Panc1 (cell line): ENCODE measurements at regions not wholly inside any gene's neighbourhood (a gene's known extent, or its start where the extent isn't known, plus 50 kb on each side); places are given as distances from the start of the nearest gene placed in this dataset.

Experiments
- ATAC-seq: fragments of 200-7000 bp; cut with Tn5 transposase; 2 replicates; pipeline ENCODE4 v1.9.1; 2020; ENCODE audit warnings: mild to moderate bottlenecking, moderate library complexity
- BruUV-seq: library from RNA; stranded (reverse); fragments of 400-500 nt; replicated peaks from 2 replicates; lab custom pipeline; 2021; lab: Mats Ljungman, UMichigan
- CTCF ChIA-PET: fragments of 300-600 bp; sonication (Branson Sonifier 250); formaldehyde crosslinking; loops from one replicate; lab custom pipeline; 2022; ENCODE audit warnings: antibody characterized with exemption; lab: Charles Lee
- POLR2A ChIA-PET: fragments of 300-600 bp; sonication (Branson Sonifier 250); formaldehyde crosslinking; loops from one replicate; lab custom pipeline; 2022; ENCODE audit warnings: antibody characterized with exemption; lab: Charles Lee
- DNase-seq: peaks from one replicate; pipeline ENCODE4 v3.0.0-alpha.2; 2010; ENCODE audit warnings: low read depth, low spot score
- H3K27ac ChIP-seq: 2 replicates; pipeline ENCODE4 v1.5.1; 2011; ENCODE audit warnings: mild to moderate bottlenecking, low read length, inconsistent platforms
- H3K27me3 ChIP-seq: fragments of 200-500 bp; sonication (Bioruptor generic); 2 replicates; pipeline ENCODE4 v1.6.0; 2014; ENCODE audit warnings: low read length, inconsistent platforms; ENCODE audit not compliant: control insufficient read depth, insufficient read depth
- H3K36me3 ChIP-seq: fragments of 200-500 bp; sonication (Bioruptor generic); 2 replicates; pipeline ENCODE4 v1.5.1; 2014; ENCODE audit warnings: inconsistent platforms, mild to moderate bottlenecking, low read length, moderate library complexity; ENCODE audit not compliant: control insufficient read depth, insufficient read depth
- H3K4me1 ChIP-seq: 2 replicates; pipeline ENCODE4 v1.5.1; 2011; ENCODE audit warnings: inconsistent platforms, mild to moderate bottlenecking, low read length, moderate library complexity; ENCODE audit not compliant: control insufficient read depth, insufficient read depth
- H3K4me3 ChIP-seq, 2 experiments: 2 replicates each; pipeline ENCODE4 v1.5.1; 2011 to 2012; ENCODE audit warnings: low read depth in 2 of 2, low read length in 2 of 2, mild to moderate bottlenecking in 2 of 2, inconsistent platforms in 1 of 2, moderate library complexity in 1 of 2
- H3K9me3 ChIP-seq: fragments of 200-500 bp; sonication (Bioruptor generic); 2 replicates; pipeline ENCODE4 v1.5.1; 2014; ENCODE audit warnings: low read depth, mild to moderate bottlenecking, inconsistent platforms, low read length, moderate library complexity; ENCODE audit not compliant: control insufficient read depth, insufficient read depth
- CTCF ChIP-seq: fragments of 450-650 bp; IDR thresholded peaks from 2 replicates; pipeline ENCODE4 v1.5.1; 2017; ENCODE audit warnings: mild to moderate bottlenecking
- POLR2AphosphoS5 ChIP-seq: IDR thresholded peaks from 2 replicates; pipeline ENCODE4 v1.6.1; 2012; ENCODE audit warnings: mild to moderate bottlenecking, low read depth, low read length, moderate library complexity
- REST ChIP-seq, 2 experiments: IDR thresholded peaks; 2 replicates each; pipeline ENCODE4 v1.6.1; 2011 to 2012; ENCODE audit warnings: low read depth in 2 of 2, control low read depth in 1 of 2, low read length in 1 of 2, mild to moderate bottlenecking in 1 of 2, moderate library complexity in 1 of 2; ENCODE audit not compliant: insufficient read depth in 1 of 2
- SIN3A ChIP-seq: IDR thresholded peaks from 2 replicates; pipeline ENCODE4 v1.6.1; 2012; ENCODE audit warnings: low read depth, mild to moderate bottlenecking, low read length, moderate library complexity, borderline replicate concordance; ENCODE audit not compliant: insufficient read depth
- TCF7L2 ChIP-seq: IDR thresholded peaks from 2 replicates; pipeline ENCODE4 v1.6.1; 2011; ENCODE audit warnings: mild to moderate bottlenecking, low read depth, low read length, inconsistent platforms
- in situ Hi-C: cut with HindIII; loops from 2 replicates; pipeline ENCODE4 v1.10.0; 2016; ENCODE audit warnings: low sequenced_read_pairs, low pct_unique_long_range_greater_than_20kb
- intact Hi-C: fragments of 100-400 bp; cut with micrococcal nuclease; formaldehyde crosslinking; loops from one replicate; pipeline ENCODE4 v1.10.0; 2022; ENCODE audit not compliant: unreplicated experiment

- intact Hi-C loops: no loop called here
These were observed 410.2 kb upstream of the CFAP20DC start for GRCh38 chr3:59460068-59460467.

GRCh38 chr3:59456852-59457485 is 407.1 kb upstream of the CFAP20DC start:
- intact Hi-C loops (no loop called here), in situ Hi-C loops (no loop called here)
- Histone ChIP-seq H3K27me3 (no peaks in the 10 kb centered on the region), H3K9me3 (no peaks in the 10 kb centered on the region), H3K36me3 (no peaks in the 10 kb centered on the region), H3K27ac (no peak overlapping the region), H3K4me3 (no peak overlapping the region), H3K4me1 (no peaks in the 10 kb centered on the region)
- POLR2A ChIA-PET: no interaction called here
- no TSS peak for BruUV-seq
- no peak for TF ChIP-seq CTCF
- no peak for TF ChIP-seq POLR2AphosphoS5
- no peak for TF ChIP-seq TCF7L2
- no peak for TF ChIP-seq REST (IDR thresholded peaks at IDR 0.05; ENCODE audit: insufficient read depth in 1 of 2, low read depth in 2 of 2, low read length in 1 of 2)
- TF ChIP-seq SIN3A: no peak
- DNase-seq (no peak), ATAC-seq (no peak)
- CTCF ChIA-PET: no interaction called here

More at GRCh38 chr3:59460068-59460467, 410.2 kb upstream of the CFAP20DC start:
- Histone ChIP-seq H3K36me3 (no peaks in the 10 kb centered on the region), H3K27me3 (no peaks in the 10 kb centered on the region), H3K27ac (no peak overlapping the region), H3K9me3 (no peaks in the 10 kb centered on the region), H3K4me1 (no peaks in the 10 kb centered on the region), H3K4me3 (no peak overlapping the region)
- POLR2A ChIA-PET: no interaction called here
- ATAC-seq (no peak), DNase-seq (no peak)
- no TSS peak for BruUV-seq
- TF ChIP-seq SIN3A: no peak
- TF ChIP-seq POLR2AphosphoS5: no peak
- no peak for TF ChIP-seq REST (IDR thresholded peaks at IDR 0.05; ENCODE audit: insufficient read depth in 1 of 2, low read depth in 2 of 2, low read length in 1 of 2)
- no peak for TF ChIP-seq TCF7L2
- TF ChIP-seq CTCF: no peak
- CTCF ChIA-PET: no interaction called here
- in situ Hi-C loops: no loop called here
